ENCODE measurements at regions not wholly inside any gene's neighbourhood (a gene's known extent, or its start where the extent isn't known, plus 50 kb on each side); places are given as distances from the start of the nearest gene placed in this dataset.
"Not testable (repeated sequence)": the region's sequence is repeated elsewhere in the genome, so short reads cannot be mapped to it uniquely, and the experiment has no call there.

- Mint-ChIP-seq H3K9me3 (ENCODE audit: unreplicated experiment) (no peaks in the 10 kb centered on the region), H3K4me3 (ENCODE audit: unreplicated experiment) (no peak overlapping the region), H3K4me1 (ENCODE audit: unreplicated experiment) (no peaks in the 10 kb centered on the region), H3K36me3 (ENCODE audit: low read depth, unreplicated experiment) (no peaks in the 10 kb centered on the region), H3K27ac (ENCODE audit: unreplicated experiment) (no peak overlapping the region), H3K27me3 (ENCODE audit: unreplicated experiment) (no peaks in the 10 kb centered on the region)
- TF ChIP-seq CTCF (IDR thresholded peaks at IDR 0.05; ENCODE audit: unreplicated experiment): no peak
- no peak for DNase-seq (ENCODE audit: low spot score)
These were observed 469.6 kb downstream of the GADD45G start for GRCh38 chr9:90074316-90074962.

DNA sequence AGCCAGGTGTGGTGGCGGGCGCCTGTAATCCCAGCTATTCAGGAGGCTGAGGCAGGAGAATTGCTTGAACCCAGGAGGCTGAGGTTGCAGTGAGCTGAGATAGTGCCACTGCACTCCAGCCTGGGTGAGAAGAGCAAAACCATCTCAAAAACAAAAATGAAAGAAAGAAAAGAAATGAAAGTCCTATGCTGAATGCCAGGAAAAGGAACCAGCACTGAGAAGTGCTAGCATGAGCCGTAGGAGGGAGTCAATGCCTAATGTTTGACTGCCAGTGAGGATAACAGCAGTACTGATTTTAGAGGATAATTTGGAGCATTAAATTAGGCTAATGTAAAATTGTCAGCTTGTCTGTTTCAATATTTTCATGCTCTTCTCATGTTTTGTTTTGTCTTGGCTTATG, 472.8 kb downstream of the GADD45G start:
- not testable (repeated sequence) for DNase-seq (ENCODE audit: low spot score); H3K27me3 Mint-ChIP-seq (ENCODE audit: unreplicated experiment); H3K9me3 Mint-ChIP-seq (ENCODE audit: unreplicated experiment); H3K36me3 Mint-ChIP-seq (ENCODE audit: low read depth, unreplicated experiment); H3K4me1 Mint-ChIP-seq (ENCODE audit: unreplicated experiment); H3K4me3 Mint-ChIP-seq (ENCODE audit: unreplicated experiment); H3K27ac Mint-ChIP-seq (ENCODE audit: unreplicated experiment)

GRCh38 chr9:90078988-90079421, 474.2 kb downstream of the GADD45G start:
- H3K36me3 Mint-ChIP-seq (ENCODE audit: low read depth, unreplicated experiment): no peaks in the 10 kb centered on the region
- H3K4me3 Mint-ChIP-seq (ENCODE audit: unreplicated experiment): no peak overlapping the region
- H3K4me1 Mint-ChIP-seq (ENCODE audit: unreplicated experiment): no peaks in the 10 kb centered on the region
- no peaks in the 10 kb centered on the region for H3K9me3 Mint-ChIP-seq (ENCODE audit: unreplicated experiment)
- no peak overlapping the region for H3K27ac Mint-ChIP-seq (ENCODE audit: unreplicated experiment)
- DNase-seq (ENCODE audit: low spot score): no peak
- no peaks in the 10 kb centered on the region for H3K27me3 Mint-ChIP-seq (ENCODE audit: unreplicated experiment)
- no peak for TF ChIP-seq CTCF (IDR thresholded peaks at IDR 0.05; ENCODE audit: unreplicated experiment)

GRCh38 chr9:90085633-90086032, 480.8 kb downstream of the GADD45G start:
- no peak overlapping the region for H3K27ac Mint-ChIP-seq (ENCODE audit: unreplicated experiment)
- H3K27me3 Mint-ChIP-seq (ENCODE audit: unreplicated experiment): no peaks in the 10 kb centered on the region
- H3K4me3 Mint-ChIP-seq (ENCODE audit: unreplicated experiment): no peak overlapping the region
- H3K36me3 Mint-ChIP-seq (ENCODE audit: low read depth, unreplicated experiment): no peaks in the 10 kb centered on the region
- H3K9me3 Mint-ChIP-seq (ENCODE audit: unreplicated experiment): no peaks in the 10 kb centered on the region
- DNase-seq (ENCODE audit: low spot score): no peak
- no peak for TF ChIP-seq CTCF (IDR thresholded peaks at IDR 0.05; ENCODE audit: unreplicated experiment)
- peaks cover 6% of the 10 kb centered on the region for H3K4me1 Mint-ChIP-seq (ENCODE audit: unreplicated experiment)

DNA sequence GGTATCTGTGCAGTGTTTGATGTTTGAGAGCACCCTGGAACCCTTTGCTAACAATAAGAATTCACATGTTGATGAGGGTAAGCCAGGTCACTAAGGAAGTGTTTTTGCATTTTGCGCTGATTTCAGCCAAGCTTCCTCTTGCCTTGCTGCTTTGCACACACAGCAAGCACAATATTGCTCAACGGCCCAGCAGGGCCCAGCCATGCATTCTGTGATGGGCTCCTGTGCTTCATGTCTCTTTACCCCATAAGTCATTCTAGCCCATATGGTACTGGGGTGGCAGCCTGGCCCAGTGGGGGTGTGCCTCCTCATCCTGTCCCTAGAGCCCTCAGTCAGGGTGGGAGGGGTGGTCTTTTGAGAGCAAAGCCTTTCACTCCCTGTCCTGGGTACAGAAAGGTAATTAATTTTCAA, 481.3 kb downstream of the GADD45G start:
- H3K4me3 Mint-ChIP-seq (ENCODE audit: unreplicated experiment): no peak overlapping the region
- no peak overlapping the region for H3K27ac Mint-ChIP-seq (ENCODE audit: unreplicated experiment)
- H3K36me3 Mint-ChIP-seq (ENCODE audit: low read depth, unreplicated experiment): no peaks in the 10 kb centered on the region
- TF ChIP-seq CTCF (IDR thresholded peaks at IDR 0.05; ENCODE audit: unreplicated experiment): no peak
- no peaks in the 10 kb centered on the region for H3K9me3 Mint-ChIP-seq (ENCODE audit: unreplicated experiment)
- peaks cover 6% of the 10 kb centered on the region for H3K4me1 Mint-ChIP-seq (ENCODE audit: unreplicated experiment)
- H3K27me3 Mint-ChIP-seq (ENCODE audit: unreplicated experiment): no peaks in the 10 kb centered on the region
- no peak for DNase-seq (ENCODE audit: low spot score)

All from endothelial cell (in vitro differentiated cells).